H1 (cell line): ENCODE measurements at regions not wholly inside any gene's neighbourhood (a gene's known extent, or its start where the extent isn't known, plus 50 kb on each side); places are given as distances from the start of the nearest gene placed in this dataset.

Experiments
- CTCF ChIA-PET: fragments of 300-600 bp; sonication (Branson Sonifier 250); formaldehyde crosslinking; loops from one replicate; lab custom pipeline; 2021; ENCODE audit not compliant: partially characterized antibody; lab: Charles Lee
- POLR2A ChIA-PET: fragments of 300-600 bp; sonication (Branson Sonifier 250); formaldehyde crosslinking; loops from one replicate; lab custom pipeline; 2021; ENCODE audit warnings: inconsistent platforms; ENCODE audit not compliant: partially characterized antibody; lab: Charles Lee
- DNase-seq, 2 experiments: peaks; one replicate each; pipeline versions ENCODE4 v3.0.0 to v3.0.0-alpha.2; 2010 to 2022; ENCODE audit warnings: low spot score in 2 of 2, low read depth in 1 of 2, mixed read lengths in 1 of 2
- FAIRE-seq: peaks from 2 replicates; lab custom pipeline; 2011; peaks lifted over from hg19 to GRCh38; lab: Jason Lieb, UNC
- H2AFZ ChIP-seq: 2 replicates; pipeline ENCODE4 v1.8.1; 2012; ENCODE audit warnings: low read length, inconsistent platforms
- H2AK5ac ChIP-seq: 2 replicates; pipeline ENCODE4 v1.6.1; 2013; ENCODE audit warnings: low read depth, low read length
- H2BK120ac ChIP-seq: replicated peaks from 2 replicates; pipeline ENCODE3; 2013; ENCODE audit warnings: low read depth, low read length, inconsistent platforms
- H2BK12ac ChIP-seq: 2 replicates; pipeline ENCODE4 v1.6.1; 2013; ENCODE audit warnings: low read depth, low read length
- H2BK15ac ChIP-seq: 2 replicates; pipeline ENCODE4 v1.6.1; 2013; ENCODE audit warnings: low read length
- H2BK20ac ChIP-seq: 2 replicates; pipeline ENCODE4 v1.6.1; 2013; ENCODE audit warnings: low read length
- H2BK5ac ChIP-seq: 2 replicates; pipeline ENCODE4 v1.6.1; 2013; ENCODE audit warnings: low read depth, low read length
- H3K14ac ChIP-seq: 2 replicates; pipeline ENCODE4 v1.6.1; 2013; ENCODE audit warnings: inconsistent platforms; ENCODE audit not compliant: insufficient read length
- H3K18ac ChIP-seq: 2 replicates; pipeline ENCODE4 v1.6.1; 2013; ENCODE audit warnings: low read length; ENCODE audit errors: extremely low read depth
- H3K23ac ChIP-seq: 2 replicates; pipeline ENCODE4 v1.6.1; 2013; ENCODE audit warnings: inconsistent platforms; ENCODE audit not compliant: insufficient read length
- H3K23me2 ChIP-seq: 2 replicates; pipeline ENCODE4 v1.6.1; 2013; ENCODE audit warnings: low read depth, low read length
- H3K27ac ChIP-seq: 2 replicates; pipeline ENCODE4 v1.6.1; 2011; ENCODE audit warnings: low read depth, low read length, inconsistent platforms
- H3K27me3 ChIP-seq, 4 experiments: replicated peaks in 1 of 4; 1 replicate in 1 of 4; 2 replicates in 3 of 4; pipeline versions ENCODE4 v1.6.1 to v1.8.1; 2011 to 2013; ENCODE audit warnings: low read length in 3 of 4, mild to moderate bottlenecking in 3 of 4, inconsistent platforms in 2 of 4, mixed read lengths in 2 of 4, moderate library complexity in 1 of 4; ENCODE audit not compliant: control insufficient read depth in 3 of 4, insufficient read depth in 3 of 4; ENCODE audit errors: extremely low read depth in 1 of 4
- H3K36me3 ChIP-seq, 4 experiments: 2 replicates each; pipeline versions ENCODE4 v1.6.1 to v1.8.1; 2011 to 2013; ENCODE audit warnings: mild to moderate bottlenecking in 4 of 4, low read length in 3 of 4, moderate library complexity in 2 of 4, control low read depth in 1 of 4, inconsistent platforms in 1 of 4; ENCODE audit not compliant: insufficient read depth in 4 of 4, control insufficient read depth in 2 of 4
- H3K4ac ChIP-seq: replicated peaks from 2 replicates; pipeline ENCODE3; 2013; ENCODE audit warnings: low read length, low read depth, mixed read lengths, inconsistent platforms; ENCODE audit not compliant: insufficient read length
- H3K4me1 ChIP-seq, 4 experiments: replicated peaks in 1 of 4; 1 replicate in 1 of 4; 2 replicates in 3 of 4; pipeline versions ENCODE4 v1.6.1 to v1.8.1; 2011 to 2013; ENCODE audit warnings: low read length in 3 of 4, inconsistent platforms in 2 of 4, mixed read lengths in 1 of 4; ENCODE audit not compliant: insufficient read depth in 4 of 4, control insufficient read depth in 3 of 4
- H3K4me2 ChIP-seq, 2 experiments: 2 replicates each; pipeline versions ENCODE4 v1.6.1 to v1.8.1; 2011 to 2013; ENCODE audit warnings: low read depth in 2 of 2, low read length in 2 of 2, control low read depth in 1 of 2, inconsistent platforms in 1 of 2, mild to moderate bottlenecking in 1 of 2; ENCODE audit not compliant: insufficient read depth in 1 of 2
- H3K4me3 ChIP-seq, 4 experiments: fragments of 200-600, 300-600 bp in 1 of 4; sonication (generic), shearing (Covaris generic), sonication (Bioruptor Twin) in 1 of 4; 2 replicates each; pipeline versions ENCODE4 v1.5.1 to v1.8.1; 2011 to 2016; ENCODE audit warnings: low read length in 4 of 4, low read depth in 3 of 4, control low read depth in 2 of 4, inconsistent platforms in 2 of 4, mild to moderate bottlenecking in 2 of 4, mixed read lengths in 1 of 4, moderate library complexity in 1 of 4; ENCODE audit not compliant: insufficient read depth in 2 of 4; ENCODE audit errors: extremely low read depth in 1 of 4
- H3K56ac ChIP-seq: replicated peaks from 2 replicates; pipeline ENCODE3; 2013; ENCODE audit warnings: low read depth, mild to moderate bottlenecking, mixed read lengths, low read length, inconsistent platforms; ENCODE audit not compliant: insufficient read length
- H3K79me1 ChIP-seq: 2 replicates; pipeline ENCODE4 v1.6.1; 2013; ENCODE audit warnings: low read depth, low read length, control low read depth
- H3K79me2 ChIP-seq, 2 experiments: 2 replicates each; pipeline versions ENCODE4 v1.6.1 to v1.8.1; 2012 to 2013; ENCODE audit warnings: low read length in 2 of 2, mild to moderate bottlenecking in 2 of 2, inconsistent platforms in 1 of 2; ENCODE audit not compliant: insufficient read depth in 2 of 2, control insufficient read depth in 1 of 2
- H3K9ac ChIP-seq, 4 experiments: replicated peaks in 1 of 4; 1 replicate in 1 of 4; 2 replicates in 3 of 4; pipeline versions ENCODE4 v1.6.1 to v1.8.1; 2011 to 2013; ENCODE audit warnings: low read depth in 3 of 4, low read length in 3 of 4, control low read depth in 2 of 4, mild to moderate bottlenecking in 2 of 4, moderate library complexity in 2 of 4, inconsistent platforms in 1 of 4; ENCODE audit errors: extremely low read depth in 1 of 4
- H3K9me3 ChIP-seq, 2 experiments: 2 replicates each; pipeline versions ENCODE4 v1.6.1 to v1.8.1; 2012 to 2013; ENCODE audit warnings: mild to moderate bottlenecking in 2 of 2, moderate library complexity in 2 of 2, control low read depth in 1 of 2, inconsistent platforms in 1 of 2, low read depth in 1 of 2, low read length in 1 of 2, mixed read lengths in 1 of 2; ENCODE audit not compliant: insufficient read depth in 2 of 2
- H4K20me1 ChIP-seq, 2 experiments: replicated peaks in 1 of 2; 2 replicates each; pipeline versions ENCODE3 to v1.8.1; 2011 to 2013; ENCODE audit warnings: inconsistent platforms in 2 of 2, low read length in 2 of 2, mild to moderate bottlenecking in 1 of 2; ENCODE audit not compliant: insufficient read depth in 2 of 2, control insufficient read depth in 1 of 2
- H4K5ac ChIP-seq: 2 replicates; pipeline ENCODE4 v1.6.1; 2013; ENCODE audit warnings: low read length, low read depth, mixed read lengths, inconsistent platforms; ENCODE audit not compliant: insufficient read length
- H4K8ac ChIP-seq: 2 replicates; pipeline ENCODE4 v1.8.0; 2013; ENCODE audit warnings: mild to moderate bottlenecking, moderate library complexity, low read length, inconsistent platforms; ENCODE audit not compliant: insufficient read depth; ENCODE audit errors: extremely low read depth
- H4K91ac ChIP-seq: replicated peaks from 2 replicates; pipeline ENCODE3; 2013; ENCODE audit warnings: low read length, mixed read lengths, inconsistent platforms; ENCODE audit not compliant: insufficient read length
- ATF2 ChIP-seq: IDR thresholded peaks from 2 replicates; pipeline ENCODE4 v1.6.1; 2012; ENCODE audit warnings: low read length, inconsistent platforms
- BACH1 ChIP-seq: IDR thresholded peaks from 2 replicates; pipeline ENCODE4 v1.6.1; 2012; ENCODE audit warnings: low read length, improper control_type of control experiment
- CEBPB ChIP-seq: IDR thresholded peaks from 2 replicates; pipeline ENCODE4 v1.6.1; 2012; ENCODE audit warnings: low read depth, low read length
- GTF2F1 ChIP-seq: IDR thresholded peaks from 2 replicates; pipeline ENCODE4 v1.6.1; 2012; ENCODE audit warnings: low read depth, low read length, improper control_type of control experiment, borderline replicate concordance
- HDAC2 ChIP-seq, 2 experiments: fragments of 300-600 bp in 1 of 2; sonication (generic) in 1 of 2; IDR thresholded peaks; 2 replicates each; pipeline ENCODE4 v1.6.1; 2011 to 2012; ENCODE audit warnings: low read depth in 2 of 2, low read length in 2 of 2, mild to moderate bottlenecking in 2 of 2, moderate library complexity in 2 of 2, borderline replicate concordance in 1 of 2, inconsistent platforms in 1 of 2
- HDAC6 ChIP-seq: IDR thresholded peaks from one replicate; pipeline ENCODE4 v1.7.1; 2012; ENCODE audit warnings: low read depth, mild to moderate bottlenecking, inconsistent platforms, low read length, moderate library complexity
- JUND ChIP-seq: IDR thresholded peaks from 2 replicates; pipeline ENCODE4 v1.6.1; 2011; ENCODE audit warnings: mild to moderate bottlenecking, improper control_type of control experiment, low read length
- KDM1A ChIP-seq: fragments of 200-600, 300-600 bp; sonication (generic); IDR thresholded peaks from 2 replicates; pipeline ENCODE4 v1.7.1; 2016; ENCODE audit warnings: mild to moderate bottlenecking, low read length, borderline replicate concordance
- NRF1 ChIP-seq: IDR thresholded peaks from 2 replicates; pipeline ENCODE4 v1.6.1; 2011; ENCODE audit warnings: mild to moderate bottlenecking, low read depth, low read length, improper control_type of control experiment
- PHF8 ChIP-seq: fragments of 200-600 bp; sonication (generic); conservative IDR thresholded peaks from 2 replicates; pipeline ENCODE4 v1.7.1; 2012; ENCODE audit warnings: low read depth, mild to moderate bottlenecking, inconsistent platforms, low read length, moderate library complexity
- RNF2 ChIP-seq: fragments of 200-900, 300-1000 bp; sonication (generic); IDR thresholded peaks from 2 replicates; pipeline ENCODE4 v1.7.1; 2016; ENCODE audit warnings: borderline replicate concordance, low read depth, mild to moderate bottlenecking, antibody characterized with exemption, low read length; ENCODE audit not compliant: poor library complexity, severe bottlenecking; ENCODE audit errors: missing control alignments
- SP4 ChIP-seq: IDR thresholded peaks from 2 replicates; pipeline ENCODE4 v1.6.1; 2012; ENCODE audit warnings: low read length, inconsistent platforms
- WGBS, 2 experiments: shearing (Covaris generic) in 1 of 2; methylation state at CpG; one replicate each; pipeline versions ENCODE4 v1.1.6 to v1.1.7; 2013 to 2015; ENCODE audit warnings: low lambda C conversion rate in 2 of 2, mixed read lengths in 2 of 2, inconsistent platforms in 1 of 2, low coverage in 1 of 2, missing lambda C conversion rate in 1 of 2; ENCODE audit not compliant: insufficient replicate concordance in 2 of 2, insufficient coverage in 1 of 2, insufficient read length in 1 of 2; ENCODE audit errors: extremely low coverage in 1 of 2, missing lambda C conversion rate in 1 of 2; 5-methylcytosine and 5-hydroxymethylcytosine counted together

DNA sequence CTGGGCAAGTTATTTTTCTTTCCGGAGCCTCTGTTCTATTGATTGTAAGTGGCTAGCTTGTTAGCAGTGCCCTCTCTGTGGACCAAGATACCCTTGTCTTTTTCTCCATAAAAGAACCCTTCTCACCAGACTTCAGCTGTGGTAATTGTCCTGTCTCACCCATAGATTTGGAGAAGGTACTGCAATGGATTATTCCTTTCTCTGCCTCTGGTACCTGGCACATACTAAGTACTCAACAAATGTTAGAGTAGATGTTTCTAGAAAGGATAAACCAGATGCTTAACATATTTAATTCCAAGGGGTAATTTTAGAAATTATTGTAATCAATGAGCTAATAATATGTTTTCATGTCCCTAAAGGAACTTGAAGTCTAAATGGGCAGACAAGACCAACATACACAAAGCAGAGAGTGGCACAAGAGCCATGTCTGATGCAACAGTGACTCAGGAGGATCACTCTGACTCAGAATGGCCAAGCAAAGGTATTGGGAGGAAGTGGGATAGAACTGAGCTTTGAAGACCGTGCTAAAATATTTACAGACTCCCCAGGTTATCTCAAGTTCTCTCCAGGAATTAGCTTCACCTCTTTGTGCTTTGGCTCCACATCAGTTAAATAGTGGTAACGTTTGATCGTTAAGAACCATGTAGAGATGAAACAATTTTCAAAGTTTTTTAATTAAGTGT, 129.7 kb upstream of the OSR1 start:
- no peak overlapping the region for H4K91ac ChIP-seq
- no peaks in the 10 kb centered on the region for H3K36me3 ChIP-seq
- WGBS, 2 experiments: 87% methylated on average over 4 of the region's 4 CpGs; no CpG with 5 or more reads in 1 of the 2 experiments
- H3K14ac ChIP-seq: no peak overlapping the region
- H3K23me2 ChIP-seq: no peaks in the 10 kb centered on the region
- no peak overlapping the region for H4K8ac ChIP-seq
- no peak overlapping the region for H2BK12ac ChIP-seq
- CTCF ChIA-PET: interaction anchor here (0.5 kb wide), 1 partner anchor 279 kb away, joined by 3 read pairs; no protein-coding TSS in a partner anchor
- H3K18ac ChIP-seq: no peak overlapping the region
- FAIRE-seq (no peak), DNase-seq (no peak)
- H3K27ac ChIP-seq: no peak overlapping the region
- no peak overlapping the region for H2AFZ ChIP-seq
- no peak overlapping the region for H3K23ac ChIP-seq
- no peaks in the 10 kb centered on the region for H4K20me1 ChIP-seq
- no peaks in the 10 kb centered on the region for H3K79me2 ChIP-seq
- H3K9ac ChIP-seq: no peak overlapping the region
- H3K4ac ChIP-seq: no peak overlapping the region
- H2BK120ac ChIP-seq: no peak overlapping the region
- no peak overlapping the region for H2BK5ac ChIP-seq
- no peak overlapping the region for H2BK15ac ChIP-seq
- H3K9me3 ChIP-seq: no peaks in the 10 kb centered on the region
- no peak overlapping the region for H3K56ac ChIP-seq
- H2AK5ac ChIP-seq: no peak overlapping the region
- H2BK20ac ChIP-seq: no peak overlapping the region
- H3K27me3 ChIP-seq: no peaks in the 10 kb centered on the region
- H3K4me1 ChIP-seq: no peaks in the 10 kb centered on the region
- POLR2A ChIA-PET: no interaction called here
- no peak overlapping the region for H3K4me2 ChIP-seq
- H3K4me3 ChIP-seq: no peak overlapping the region
- H3K79me1 ChIP-seq: no peaks in the 10 kb centered on the region
- H4K5ac ChIP-seq: no peak overlapping the region
- TF ChIP-seq ATF2 (no peak), NRF1 (no peak), BACH1 (no peak), PHF8 (no peak), HDAC6 (no peak), CEBPB (no peak), HDAC2 (IDR thresholded peaks at IDR 0.05; ENCODE audit: borderline replicate concordance in 1 of 2, low read depth in 2 of 2, low read length in 2 of 2) (no peak), GTF2F1 (no peak), SP4 (no peak), RNF2 (no peak), KDM1A (no peak), JUND (no peak)
